ENCODE measurements at regions not wholly inside any gene's neighbourhood (a gene's known extent, or its start where the extent isn't known, plus 50 kb on each side); places are given as distances from the start of the nearest gene placed in this dataset.

GRCh38 chr2:147550995-147551731, 293.7 kb upstream of the ACVR2A start:
- DNase-seq (ENCODE audit: low read depth) = no peak

GRCh38 chr2:147549054-147549453, 295.8 kb upstream of the ACVR2A start:
- DNase-seq (ENCODE audit: low read depth) = no peak

- DNase-seq (ENCODE audit: low read depth) = no peak
Measured at GRCh38 chr2:147548451-147548850, 296.4 kb upstream of the ACVR2A start.

DNA sequence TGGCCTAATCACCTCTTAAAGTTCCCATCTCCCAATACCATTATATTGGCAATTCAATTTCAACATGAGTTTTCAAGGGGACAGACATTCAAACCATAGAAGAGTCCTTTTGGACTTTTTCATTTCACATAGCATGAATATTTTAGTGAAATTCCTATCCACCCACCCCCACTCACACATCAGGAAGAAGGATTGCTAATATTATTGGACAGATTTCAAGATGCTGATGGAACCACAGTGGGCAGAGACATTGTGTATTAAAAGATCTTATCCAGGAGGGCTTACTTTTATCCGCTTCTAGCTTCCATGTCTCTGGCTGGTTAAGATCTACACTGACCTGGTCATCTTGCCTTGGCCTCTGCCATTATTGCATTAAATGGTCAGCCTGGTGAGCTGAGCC, 297.4 kb upstream of the ACVR2A start:
- no peak for DNase-seq (ENCODE audit: low read depth)

DNA sequence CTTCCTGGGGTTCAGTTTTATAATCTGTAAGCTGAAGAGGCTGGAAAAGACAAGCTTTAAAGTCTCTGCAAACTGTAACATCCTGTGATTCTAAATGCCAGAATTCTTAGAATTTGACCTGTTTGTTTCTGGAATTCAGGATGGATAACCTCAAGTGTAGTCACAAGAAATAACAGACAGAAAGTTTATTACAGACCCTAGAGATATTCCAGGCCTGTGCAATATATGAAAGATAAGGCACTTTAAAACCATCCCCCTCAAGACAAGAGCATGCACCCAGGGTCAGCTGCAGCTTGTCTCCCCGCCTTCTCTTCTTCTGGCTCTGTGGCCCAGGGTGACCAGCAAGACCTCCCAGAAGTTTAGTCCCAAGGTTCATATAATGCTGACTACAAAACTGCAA, 298.7 kb upstream of the ACVR2A start:
- no peak for DNase-seq (ENCODE audit: low read depth)

DNA sequence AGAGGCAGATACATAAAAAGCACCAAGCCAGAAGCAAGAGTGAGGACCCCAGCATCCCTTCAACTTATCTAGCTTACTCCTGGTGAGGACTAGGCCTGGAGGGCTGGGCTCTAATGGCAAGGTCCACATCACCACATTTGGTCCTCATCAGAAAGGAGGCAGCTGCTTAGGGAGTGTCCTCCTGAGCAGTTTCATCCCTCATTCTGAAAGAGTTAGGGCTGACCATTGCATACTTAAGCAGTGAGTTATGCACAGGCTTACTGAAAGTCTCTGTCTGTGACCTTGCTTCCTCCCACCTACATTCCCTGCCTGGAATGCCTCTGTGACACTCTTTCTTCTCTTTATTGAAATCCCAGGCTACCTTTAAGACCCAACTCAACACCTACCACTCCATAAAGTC, 301.8 kb upstream of the ACVR2A start:
- no peak for DNase-seq (ENCODE audit: low read depth)

DNA sequence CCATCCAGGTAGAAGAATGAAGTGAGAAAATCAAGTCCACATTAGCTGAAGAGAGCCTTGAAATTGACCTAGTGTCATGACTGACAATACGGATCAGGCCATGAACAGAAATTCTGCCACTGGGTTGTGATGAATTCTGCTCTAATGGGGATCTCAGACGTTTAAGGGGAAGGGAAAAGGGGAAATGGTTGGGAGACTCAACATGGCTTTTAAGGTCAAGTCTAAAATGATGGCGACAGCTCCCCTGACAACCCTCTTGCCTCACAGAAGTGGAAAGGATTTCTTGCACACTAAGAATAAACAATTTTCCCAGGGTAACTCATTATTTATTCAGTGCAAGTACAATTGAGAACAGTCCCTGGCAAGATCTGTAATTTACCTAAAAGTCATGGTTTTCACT, 302.5 kb upstream of the ACVR2A start:
- DNase-seq (ENCODE audit: low read depth) = no peak

DNA sequence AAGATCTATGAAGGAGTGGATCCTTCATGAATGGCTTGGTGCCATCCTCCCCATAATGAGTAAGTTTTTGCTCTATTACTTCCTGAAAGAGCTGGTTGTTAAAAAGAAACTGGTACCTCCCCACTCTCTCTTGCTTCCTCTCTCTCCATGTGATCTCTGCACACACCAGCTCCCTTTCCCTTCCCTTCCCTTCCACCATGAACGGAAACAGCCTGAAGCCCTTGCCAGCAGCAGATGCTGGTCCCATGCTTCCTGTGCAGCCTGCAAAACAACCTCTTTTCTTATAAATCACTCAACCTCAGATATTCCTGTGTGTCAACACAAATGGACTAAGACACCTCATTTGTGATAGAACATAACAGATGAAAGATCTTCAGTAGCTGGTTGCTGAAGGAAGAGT, 303.5 kb upstream of the ACVR2A start:
- no peak for DNase-seq (ENCODE audit: low read depth)

- DNase-seq (ENCODE audit: low read depth) = no peak
Measured at GRCh38 chr2:147538821-147539220, 306.0 kb upstream of the ACVR2A start.

DNA sequence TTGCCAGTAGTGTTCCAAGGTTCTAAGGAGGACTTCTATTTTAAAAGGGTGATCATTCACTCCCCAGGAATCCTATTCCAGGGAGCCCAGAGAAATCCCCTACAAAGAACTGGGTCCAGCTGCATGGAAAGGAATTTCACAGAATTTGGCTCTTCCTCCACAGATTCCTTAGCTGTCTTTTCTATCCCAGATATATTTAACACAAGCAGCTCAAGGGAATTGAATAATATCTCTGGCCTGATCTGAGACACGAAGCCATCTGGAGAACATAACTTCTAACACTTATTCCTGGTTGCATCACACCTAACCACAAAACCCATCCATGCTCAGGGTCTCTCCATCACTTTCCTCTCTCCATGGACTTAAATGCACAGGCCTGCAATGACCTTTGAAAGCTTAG, 306.7 kb upstream of the ACVR2A start:
- no peak for DNase-seq (ENCODE audit: low read depth)

- no peak for DNase-seq (ENCODE audit: low read depth)
Measured at GRCh38 chr2:147531269-147531668, 313.6 kb upstream of the ACVR2A start.

- no peak for DNase-seq (ENCODE audit: low read depth)
Measured at GRCh38 chr2:147530033-147530432, 314.8 kb upstream of the ACVR2A start.

DNA sequence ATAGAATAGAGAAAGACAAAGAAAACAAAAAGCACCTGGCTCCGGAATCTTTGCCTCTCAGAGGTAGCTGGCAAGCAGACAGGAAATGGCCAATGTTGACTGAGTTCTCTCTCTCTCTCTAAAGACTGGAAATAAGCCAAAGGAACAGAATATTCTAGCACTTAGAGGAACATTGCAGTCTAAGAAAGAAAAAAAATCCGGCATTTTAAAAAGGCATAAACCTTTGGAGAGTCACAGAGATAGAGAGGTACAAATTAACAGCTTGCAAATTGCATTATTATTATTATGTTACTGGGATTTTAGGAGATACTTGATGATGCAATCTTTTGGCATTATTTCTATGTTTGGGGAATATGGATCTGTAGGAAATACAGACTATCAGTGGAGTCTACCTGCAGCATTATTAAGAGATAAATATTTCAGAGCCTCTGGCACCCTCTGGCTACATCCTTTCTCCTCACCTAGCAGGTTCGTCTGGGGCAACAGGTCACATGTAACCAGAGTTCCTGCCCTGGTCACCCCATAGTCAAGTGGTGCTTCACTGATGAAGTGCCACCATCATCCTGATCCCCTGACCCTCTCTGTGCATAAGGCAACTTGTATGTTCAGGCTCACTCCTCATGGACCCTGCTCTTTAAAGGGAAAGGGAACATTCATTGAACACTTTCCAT, 318.9 kb upstream of the ACVR2A start:
- no peak for DNase-seq (ENCODE audit: low read depth)

DNA sequence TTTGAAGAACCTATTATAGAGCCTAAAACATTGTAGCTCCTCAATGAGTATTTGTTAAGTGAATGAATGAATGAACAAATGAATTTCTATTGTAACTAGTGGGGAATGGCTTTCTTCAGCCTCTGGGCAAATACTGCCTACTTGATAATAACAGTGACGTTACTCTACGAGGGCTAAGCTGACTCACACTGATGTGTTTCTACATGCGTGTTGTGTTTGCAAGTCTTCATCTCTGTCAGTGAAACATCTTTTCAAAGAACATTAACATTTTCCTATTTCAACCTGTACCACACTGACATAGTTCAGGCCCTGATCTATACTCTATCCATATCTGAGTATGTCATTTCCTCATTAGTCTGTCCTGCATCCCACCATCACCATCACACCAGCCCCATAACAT, 319.9 kb upstream of the ACVR2A start:
- no peak for DNase-seq (ENCODE audit: low read depth)

- DNase-seq (ENCODE audit: low read depth) = no peak
Measured at GRCh38 chr2:147523415-147523814, 321.4 kb upstream of the ACVR2A start.

DNA sequence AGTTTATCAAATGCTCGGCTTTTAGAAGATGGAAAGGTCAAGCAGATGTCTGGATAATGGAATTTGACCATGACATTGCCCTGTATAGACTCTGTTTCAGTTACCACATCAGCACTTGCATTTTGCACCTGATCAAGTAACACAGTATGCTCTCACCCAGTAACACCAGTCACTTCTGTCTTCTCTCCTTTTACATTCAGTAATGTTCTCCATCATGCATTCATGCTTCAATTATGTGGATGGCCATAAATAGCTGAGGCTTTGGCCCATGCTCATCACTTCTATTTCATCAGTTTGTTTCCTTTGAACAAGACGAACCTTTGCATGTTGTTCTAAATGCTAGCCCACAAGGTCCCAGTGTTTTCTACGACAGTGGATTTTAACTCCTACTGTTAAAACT, 322.9 kb upstream of the ACVR2A start:
- DNase-seq (ENCODE audit: low read depth) = no peak

- no peak for DNase-seq (ENCODE audit: low read depth)
Measured at GRCh38 chr2:147520817-147521216, 324.0 kb upstream of the ACVR2A start.

GRCh38 chr2:147519178-147519577, 325.7 kb upstream of the ACVR2A start:
- DNase-seq (ENCODE audit: low read depth) = no peak

DNA sequence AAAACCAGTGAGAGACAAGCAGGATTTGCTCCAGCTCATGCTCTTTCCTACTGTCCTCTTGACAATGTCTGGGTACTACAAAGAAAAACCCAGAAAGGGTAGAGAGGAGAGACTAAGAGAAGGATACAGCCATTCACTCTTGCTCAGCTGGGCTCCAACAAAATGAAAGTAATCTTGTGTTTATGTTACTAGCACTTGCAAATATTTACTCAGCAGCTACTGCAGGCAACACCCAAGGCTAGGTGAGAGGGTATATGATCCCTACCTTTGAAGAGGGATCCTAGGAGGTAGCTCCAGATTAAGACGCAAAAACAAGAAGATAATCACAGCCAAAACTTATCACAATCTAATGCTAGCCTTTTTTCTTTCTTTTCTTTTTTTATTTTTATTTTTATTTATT, 329.6 kb upstream of the ACVR2A start:
- DNase-seq (ENCODE audit: low read depth) = no peak

- DNase-seq (ENCODE audit: low read depth) = no peak
Measured at GRCh38 chr2:147512206-147512605, 332.6 kb upstream of the ACVR2A start.

DNA sequence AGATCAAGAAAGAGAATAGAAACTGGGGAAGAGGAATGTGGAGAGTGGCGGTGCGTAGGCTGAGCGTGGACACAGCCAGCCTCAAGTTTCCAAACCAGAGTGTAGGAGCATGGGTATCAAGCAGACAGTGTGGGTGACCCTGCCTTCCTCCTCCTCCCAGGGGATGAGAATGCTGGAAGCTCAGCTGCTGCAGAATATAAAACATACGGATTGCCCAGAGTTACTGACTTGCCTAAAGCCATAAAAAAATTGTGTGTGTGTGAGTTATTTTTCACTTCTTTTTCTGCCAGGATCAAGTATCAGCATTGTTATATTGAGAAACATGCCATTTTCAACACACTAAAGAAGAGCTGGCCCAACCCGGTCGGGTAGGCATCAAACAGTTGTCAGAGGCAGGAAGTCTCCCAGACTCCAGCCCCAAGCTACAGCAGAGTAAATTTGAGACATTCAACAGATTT, 333.3 kb upstream of the ACVR2A start:
- no peak for DNase-seq (ENCODE audit: low read depth)

GRCh38 chr2:147509821-147510220, 335.0 kb upstream of the ACVR2A start:
- DNase-seq (ENCODE audit: low read depth) = no peak

DNA sequence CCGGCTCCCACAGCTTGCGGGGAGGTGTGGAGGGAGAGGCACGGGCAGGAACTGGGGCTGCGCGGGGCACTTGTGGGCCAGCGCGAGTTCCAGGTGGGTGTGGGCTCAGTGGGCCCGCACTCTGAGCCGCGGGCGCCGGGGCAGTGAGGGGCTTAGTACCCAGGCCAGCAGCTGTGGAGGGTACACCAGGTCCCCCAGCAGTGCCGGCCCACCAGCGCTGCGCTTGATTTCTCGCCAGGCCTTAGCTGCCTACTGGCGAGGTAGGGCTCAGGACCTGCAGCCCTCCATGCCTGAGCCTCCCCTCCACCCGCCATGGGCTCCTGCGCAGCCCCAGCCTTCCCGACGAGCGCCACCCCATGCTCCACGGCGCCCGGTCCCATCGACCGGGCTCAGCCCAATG, 337.9 kb upstream of the ACVR2A start:
- DNase-seq (ENCODE audit: low read depth) = no peak

GRCh38 chr2:147502711-147503290, 342.0 kb upstream of the ACVR2A start:
- DNase-seq (ENCODE audit: low read depth) = no peak
